K562 (cell line): ENCODE measurements at regions not wholly inside any gene's neighbourhood (a gene's known extent, or its start where the extent isn't known, plus 50 kb on each side); places are given as distances from the start of the nearest gene placed in this dataset.

ENCODE experiments used
- ATAC-seq: fragments of 200-7000 bp; cut with Tn5 transposase; 3 replicates; pipeline ENCODE4 v1.9.1; 2020; ENCODE audit warnings: moderate library complexity
- BruUV-seq: library from RNA; stranded (reverse); fragments of 400-500 nt; replicated peaks from 2 replicates; lab custom pipeline; 2021; lab: Mats Ljungman, UMichigan
- CTCF ChIA-PET: fragments of 300-600 bp; formaldehyde crosslinking; extraction: SDS; loops from one replicate; lab custom pipeline; 2021; ENCODE audit warnings: low intra/inter-chr PET ratio; lab: Yijun Ruan, JAX
- POLR2A ChIA-PET: fragments of 300-600, 350-650 bp; sonication (Branson Sonifier 250); formaldehyde crosslinking; extraction: SDS; loops from one replicate; lab custom pipeline; 2021; ENCODE audit warnings: antibody characterized with exemption, inconsistent platforms; lab: Yijun Ruan, JAX
- DNase-seq, 4 experiments: peaks; one replicate each; pipeline versions ENCODE4 v3.0.0 to v3.0.0-alpha.2; 2011 to 2018; ENCODE audit warnings: low spot score in 3 of 4, mixed read lengths in 3 of 4; ENCODE audit errors: extremely low read depth in 1 of 4
- FAIRE-seq: peaks from 2 replicates; lab custom pipeline; 2011; peaks lifted over from hg19 to GRCh38; lab: Jason Lieb, UNC
- H2AFZ ChIP-seq: 2 replicates; pipeline ENCODE4 v1.6.0; 2011; ENCODE audit warnings: low read depth, low read length, control low read depth, inconsistent platforms
- H3K27ac ChIP-seq: fragments of 200-600 bp; 3 replicates; pipeline ENCODE4 v1.8.0; 2011; ENCODE audit warnings: low read depth, mild to moderate bottlenecking, control low read depth, inconsistent platforms, low read length, moderate library complexity, mixed read lengths; ENCODE audit errors: extremely low read depth
- H3K27me3 ChIP-seq, 2 experiments: fragments of 300-600 bp in 1 of 2; 2 replicates in 1 of 2; 3 replicates in 1 of 2; pipeline versions ENCODE4 v1.6.0 to v1.8.0; 2011; ENCODE audit warnings: inconsistent platforms in 2 of 2, low read length in 2 of 2, mild to moderate bottlenecking in 1 of 2, mixed read lengths in 1 of 2, moderate library complexity in 1 of 2; ENCODE audit not compliant: control insufficient read depth in 2 of 2, insufficient read depth in 2 of 2
- H3K36me3 ChIP-seq: fragments of 300-600 bp; 3 replicates; pipeline ENCODE4 v1.8.0; 2011; ENCODE audit warnings: mild to moderate bottlenecking, low read length, inconsistent platforms; ENCODE audit not compliant: control insufficient read depth, insufficient read depth
- H3K4me1 ChIP-seq, 2 experiments: fragments of 200-600 bp in 1 of 2; replicated peaks in 1 of 2; 2 replicates in 1 of 2; 3 replicates in 1 of 2; pipeline versions ENCODE4 v1.5.1 to v1.8.0; 2011; ENCODE audit warnings: inconsistent platforms in 2 of 2, low read length in 2 of 2, mild to moderate bottlenecking in 1 of 2, mixed read lengths in 1 of 2, moderate library complexity in 1 of 2; ENCODE audit not compliant: control insufficient read depth in 2 of 2, insufficient read depth in 2 of 2
- H3K4me2 ChIP-seq: 2 replicates; pipeline ENCODE4 v1.6.1; 2011; ENCODE audit warnings: low read length, control low read depth, inconsistent platforms, mixed read lengths; ENCODE audit not compliant: insufficient read depth
- H3K4me3 ChIP-seq: fragments of 200-600 bp; sonication (generic), shearing (Covaris generic); 2 replicates; pipeline ENCODE4 v1.5.1; 2016; ENCODE audit warnings: control low read depth, inconsistent platforms
- H3K79me2 ChIP-seq: fragments of 200-600 bp; 3 replicates; pipeline ENCODE4 v1.8.0; 2011; ENCODE audit warnings: low read length, inconsistent platforms; ENCODE audit not compliant: control insufficient read depth, insufficient read depth
- H3K9ac ChIP-seq, 2 experiments: 2 replicates each; pipeline versions ENCODE4 v1.6.0 to v1.6.1; 2011; ENCODE audit warnings: low read depth in 2 of 2, low read length in 2 of 2, control low read depth in 1 of 2, inconsistent platforms in 1 of 2, mild to moderate bottlenecking in 1 of 2, mixed read lengths in 1 of 2; ENCODE audit not compliant: insufficient read depth in 1 of 2
- H3K9me1 ChIP-seq: one replicate; pipeline ENCODE4 v1.6.0; 2011; ENCODE audit warnings: inconsistent platforms, mild to moderate bottlenecking, low read length, moderate library complexity; ENCODE audit not compliant: control insufficient read depth, insufficient read depth
- H3K9me3 ChIP-seq: replicated peaks from 2 replicates; pipeline ENCODE4 v1.5.1; 2011; ENCODE audit warnings: low read depth, low read length, inconsistent platforms; ENCODE audit not compliant: control insufficient read depth, insufficient read depth
- H4K20me1 ChIP-seq: replicated peaks from 2 replicates; pipeline ENCODE4 v1.6.1; 2011; ENCODE audit warnings: low read length, inconsistent platforms, mixed read lengths; ENCODE audit not compliant: control insufficient read depth, insufficient read depth
- BMI1 ChIP-seq: fragments of 150-350 bp; IDR thresholded peaks from 2 replicates; pipeline ENCODE4 v1.6.1; 2014; ENCODE audit warnings: low read length
- CBX2 ChIP-seq: fragments of 200-600 bp; sonication (generic); IDR thresholded peaks from one replicate; pipeline ENCODE4 v1.6.1; 2012; ENCODE audit warnings: mild to moderate bottlenecking, low read length, inconsistent platforms; ENCODE audit not compliant: insufficient read depth, poor library complexity, severe bottlenecking
- ETV1 ChIP-seq: fragments of 450-650 bp; conservative IDR thresholded peaks from 2 replicates; pipeline ENCODE4 v1.6.1; 2016; ENCODE audit warnings: missing genetic modification characterization, control low read depth, low read depth, missing compliant biosample characterization
- HNRNPH1 ChIP-seq: fragments of 200-400 bp; formaldehyde crosslinking; optimal IDR thresholded peaks from 2 replicates; pipeline ENCODE3; 2017; ENCODE audit warnings: low read depth, mild to moderate bottlenecking, low read length, moderate library complexity
- LCOR ChIP-seq: sonication (generic); formaldehyde crosslinking; IDR thresholded peaks from 2 replicates; pipeline ENCODE4 v1.8.0; 2022; ENCODE audit warnings: mild to moderate bottlenecking, missing genetic modification reagents
- MAFK ChIP-seq: IDR thresholded peaks from 2 replicates; pipeline ENCODE4 v1.6.1; 2011; ENCODE audit warnings: low read length, improper control_type of control experiment
- NFRKB ChIP-seq: fragments of 450-650 bp; IDR thresholded peaks from 2 replicates; pipeline ENCODE4 v1.6.1; 2016; ENCODE audit warnings: low read depth
- PHF8 ChIP-seq: fragments of 200-600 bp; sonication (generic); IDR thresholded peaks from 2 replicates; pipeline ENCODE4 v1.6.1; 2012; ENCODE audit warnings: mixed run types, mild to moderate bottlenecking, inconsistent platforms, low read length, moderate library complexity, borderline replicate concordance
- RBBP5 ChIP-seq: fragments of 200-600 bp; sonication (generic); IDR thresholded peaks from 2 replicates; pipeline ENCODE4 v1.6.1; 2012; ENCODE audit warnings: borderline replicate concordance, mild to moderate bottlenecking, low read length, control low read depth, inconsistent platforms; ENCODE audit not compliant: insufficient read depth, poor library complexity, severe bottlenecking
- SIRT6 ChIP-seq: IDR thresholded peaks from one replicate; pipeline ENCODE4 v1.6.1; 2012; ENCODE audit warnings: low read depth, mild to moderate bottlenecking, control low read depth, inconsistent platforms, low read length, moderate library complexity
- SOX6 ChIP-seq: fragments of 450-650 bp; IDR thresholded peaks from 2 replicates; pipeline ENCODE4 v1.6.1; 2014; ENCODE audit warnings: mild to moderate bottlenecking
- THRAP3 ChIP-seq: fragments of 450-650 bp; IDR thresholded peaks from 2 replicates; pipeline ENCODE4 v1.6.1; 2016; ENCODE audit warnings: mild to moderate bottlenecking, inconsistent platforms, borderline replicate concordance
- ZBTB7A ChIP-seq: IDR thresholded peaks from 2 replicates; pipeline ENCODE4 v1.6.1; 2011; ENCODE audit warnings: low read depth, mild to moderate bottlenecking, low read length, moderate library complexity, borderline replicate concordance; ENCODE audit not compliant: control insufficient read depth
- ZNF217 ChIP-seq: sonication (generic); formaldehyde crosslinking; IDR thresholded peaks from 2 replicates; pipeline ENCODE4 v1.8.0; 2022; ENCODE audit warnings: mild to moderate bottlenecking, missing genetic modification reagents
- ZNF407 ChIP-seq: fragments of 450-650 bp; IDR thresholded peaks from 2 replicates; pipeline ENCODE4 v1.6.1; 2016; ENCODE audit warnings: low read depth
- ZNF695 ChIP-seq: fragments of 450-650 bp; formaldehyde crosslinking; IDR thresholded peaks from 2 replicates; pipeline ENCODE4 v1.4.0; 2020; ENCODE audit warnings: mild to moderate bottlenecking, moderate library complexity
- WGBS: fragments of 100-300 bp; shearing (Covaris generic); methylation state at CpG from one replicate; pipeline ENCODE4 v1.1.6; 2016; ENCODE audit warnings: low coverage, mixed read lengths; ENCODE audit not compliant: insufficient coverage; ENCODE audit errors: missing lambda C conversion rate; 5-methylcytosine and 5-hydroxymethylcytosine counted together
- in situ Hi-C: fragments of 300-500 bp; cut with MboI; formaldehyde crosslinking; loops from 4 replicates; pipeline ENCODE4 v1.15.0; 2018; ENCODE audit warnings: inconsistent platforms, mixed read lengths
- intact Hi-C: fragments of 100-400 bp; cut with micrococcal nuclease; formaldehyde crosslinking; loops from 2 replicates; pipeline ENCODE4 v1.14.2; 2022

DNA sequence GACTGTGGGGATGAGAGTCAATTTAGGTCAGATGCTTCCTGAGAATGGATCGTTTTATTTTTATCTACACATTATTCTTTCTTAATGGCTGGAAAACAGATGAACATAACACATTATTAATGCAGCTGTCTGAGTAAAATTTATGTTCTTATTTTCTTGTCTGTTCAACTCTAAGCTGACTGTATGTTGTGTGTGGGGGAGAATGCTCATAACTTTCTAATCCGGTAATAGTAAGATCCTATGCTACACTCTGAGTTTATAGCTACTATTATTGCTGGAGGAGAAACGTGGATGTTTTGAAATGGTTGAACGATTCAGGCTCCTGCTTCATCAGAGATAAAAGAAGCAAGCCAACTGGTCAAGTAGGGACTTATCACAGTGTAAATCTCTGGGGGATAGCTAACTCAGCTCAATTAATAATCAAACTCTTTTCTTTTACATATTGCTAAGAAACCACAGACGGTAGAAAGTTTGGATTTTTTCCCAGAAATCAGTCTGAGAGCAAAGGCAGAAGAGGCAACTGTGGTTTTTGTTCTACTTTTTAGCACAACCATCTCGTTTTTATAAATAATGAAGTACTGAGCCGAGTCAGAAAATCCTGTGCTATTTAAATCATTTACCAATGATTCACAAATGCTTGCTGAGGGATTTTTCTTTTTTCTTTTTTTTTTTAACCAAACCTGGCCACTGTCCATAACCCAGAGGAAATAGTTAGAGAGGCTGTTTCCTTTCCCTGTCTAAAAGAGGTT lies 265.0 kb upstream of the FAM174A start:
- ChIA-PET CTCF (no interaction called here), POLR2A (no interaction called here)
- ATAC-seq, result no peak
- TF ChIP-seq ZBTB7A (no peak), MAFK (no peak), PHF8 (no peak), ETV1 (tag) (no peak), ZNF695 (no peak), CBX2 (no peak), HNRNPH1 (no peak), SIRT6 (no peak), SOX6 (no peak), ZNF407 (no peak), THRAP3 (no peak), BMI1 (no peak), NFRKB (no peak), ZNF217 (CRISPR knock-in tag) (no peak), RBBP5 (no peak), LCOR (CRISPR knock-in tag) (no peak)

More for the DNA sequence above, 265.0 kb upstream of the FAM174A start:
- no peaks in the 10 kb centered on the region for H3K79me2 ChIP-seq
- no peak for DNase-seq
- in situ Hi-C loops (no loop called here), intact Hi-C loops (no loop called here)
- H3K4me1 ChIP-seq, result no peaks in the 10 kb centered on the region
- 0 out of 2 replicates have a peak, but pooled peaks cover 3% of the 10 kb centered on the region for H3K9me3 ChIP-seq
- H3K4me3 ChIP-seq, result no peak overlapping the region
- no peak for FAIRE-seq
- H4K20me1 ChIP-seq, result no peaks in the 10 kb centered on the region
- 2% methylated on average over 7 of the region's 7 CpGs for WGBS
- no peaks in the 10 kb centered on the region for H3K36me3 ChIP-seq
- no peaks in the 10 kb centered on the region for H3K27me3 ChIP-seq
- no peaks in the 10 kb centered on the region for H3K9me1 ChIP-seq
- no peak overlapping the region for H3K4me2 ChIP-seq
- H2AFZ ChIP-seq, result no peak overlapping the region
- no peak overlapping the region for H3K9ac ChIP-seq
- no TSS peak for BruUV-seq
- no peak overlapping the region for H3K27ac ChIP-seq
